ENCODE measurements at regions not wholly inside any gene's neighbourhood (a gene's known extent, or its start where the extent isn't known, plus 50 kb on each side); places are given as distances from the start of the nearest gene placed in this dataset.

- CTCF ChIA-PET, result interaction anchor here (0.6 kb wide), 1 partner anchor 143 kb away, joined by 3 read pairs; no protein-coding TSS in a partner anchor
- Histone ChIP-seq H3K4me3 (ENCODE audit: low read depth, low read length) (no peak overlapping the region), H3K4me1 (ENCODE audit: control insufficient read depth, insufficient read depth, low read length) (no peaks in the 10 kb centered on the region), H3K27ac (ENCODE audit: extremely low read depth, low read depth, low read length) (no peak overlapping the region), H3K9me3 (ENCODE audit: control insufficient read depth, insufficient read depth, low read depth, low read length) (no peaks in the 10 kb centered on the region), H3K36me3 (ENCODE audit: control insufficient read depth in 2 of 2, insufficient read depth in 1 of 2, low read length in 2 of 2) (no peaks in the 10 kb centered on the region)
- POLR2A ChIA-PET, result no interaction called here
- TF ChIP-seq ZNF610 (tag by site-specific recombination; IDR thresholded peaks at IDR 0.05; ENCODE audit: borderline replicate concordance) (no peak), ZBTB6 (tag by site-specific recombination; IDR thresholded peaks at IDR 0.05) (no peak), GLIS1 (tag by site-specific recombination; IDR thresholded peaks at IDR 0.05) (no peak)
Observed at GRCh38 chr4:187207931-187208330, 484.3 kb upstream of the FAT1 start.

GRCh38 chr4:187208651-187209050 lies 485.0 kb upstream of the FAT1 start:
- Histone ChIP-seq H3K4me3 (ENCODE audit: low read depth, low read length) (no peak overlapping the region), H3K36me3 (ENCODE audit: control insufficient read depth in 2 of 2, insufficient read depth in 1 of 2, low read length in 2 of 2) (no peaks in the 10 kb centered on the region), H3K9me3 (ENCODE audit: control insufficient read depth, insufficient read depth, low read depth, low read length) (no peaks in the 10 kb centered on the region), H3K4me1 (ENCODE audit: control insufficient read depth, insufficient read depth, low read length) (no peaks in the 10 kb centered on the region), H3K27ac (ENCODE audit: extremely low read depth, low read depth, low read length) (no peak overlapping the region)
- ChIA-PET POLR2A (no interaction called here), CTCF (interaction anchor here (0.6 kb wide), 1 partner anchor 144 kb away, joined by 3 read pairs; no protein-coding TSS in a partner anchor)
- TF ChIP-seq KLF8 (tag by site-specific recombination; IDR thresholded peaks at IDR 0.05), result no peak
- TF ChIP-seq ZNF791 (tag by site-specific recombination; IDR thresholded peaks at IDR 0.05), result no peak
- no peak for TF ChIP-seq ZNF488 (tag by site-specific recombination; IDR thresholded peaks at IDR 0.05)
- no peak for TF ChIP-seq ZNF837 (tag by site-specific recombination; IDR thresholded peaks at IDR 0.05)
- TF ChIP-seq ZNF518A (tag by site-specific recombination; conservative IDR thresholded peaks at IDR 0.05; ENCODE audit: low read depth), result no peak
- no peak for TF ChIP-seq AEBP2 (tag by site-specific recombination; IDR thresholded peaks at IDR 0.05; ENCODE audit: borderline replicate concordance)
- TF ChIP-seq ZBTB10 (tag by site-specific recombination; IDR thresholded peaks at IDR 0.05), result no peak
- no peak for TF ChIP-seq PRDM2 (tag by site-specific recombination; IDR thresholded peaks at IDR 0.05; ENCODE audit: borderline replicate concordance)
- TF ChIP-seq YY2 (tag by site-specific recombination; IDR thresholded peaks at IDR 0.05), result no peak
- no peak for TF ChIP-seq ZNF645 (tag by site-specific recombination; IDR thresholded peaks at IDR 0.05)
- TF ChIP-seq ZBTB8A (tag by site-specific recombination; IDR thresholded peaks at IDR 0.05), result no peak

Data from HEK293 (cell line).